Calu3 (cell line): ENCODE measurements at regions not wholly inside any gene's neighbourhood (a gene's known extent, or its start where the extent isn't known, plus 50 kb on each side); places are given as distances from the start of the nearest gene placed in this dataset.

Experiments used
- BruUV-seq: library from RNA; stranded (reverse); fragments of 400-500 nt; replicated peaks from 2 replicates; lab custom pipeline; 2021; lab: Mats Ljungman, UMichigan
- CTCF ChIA-PET: fragments of 300-600 bp; sonication (Branson Sonifier 250); formaldehyde crosslinking; loops from one replicate; lab custom pipeline; 2022; ENCODE audit warnings: antibody characterized with exemption; lab: Charles Lee
- DNase-seq: peaks from one replicate; pipeline ENCODE4 v3.0.0; 2022
- H3K27ac Mint-ChIP-seq: one replicate; pipeline ENCODE4 v1.8.0; 2022; ENCODE audit warnings: mixed read lengths; ENCODE audit not compliant: unreplicated experiment
- H3K27me3 Mint-ChIP-seq: one replicate; pipeline ENCODE4 v1.8.0; 2022; ENCODE audit warnings: mixed read lengths; ENCODE audit not compliant: unreplicated experiment
- H3K36me3 Mint-ChIP-seq: one replicate; pipeline ENCODE4 v1.8.0; 2022; ENCODE audit warnings: mild to moderate bottlenecking, moderate library complexity, mixed read lengths; ENCODE audit not compliant: insufficient read depth, unreplicated experiment
- H3K4me1 Mint-ChIP-seq: one replicate; pipeline ENCODE4 v1.8.0; 2022; ENCODE audit warnings: mild to moderate bottlenecking, low read depth, mixed read lengths; ENCODE audit not compliant: unreplicated experiment
- H3K4me3 Mint-ChIP-seq: one replicate; pipeline ENCODE4 v1.8.0; 2022; ENCODE audit warnings: mild to moderate bottlenecking, low read depth, moderate library complexity, mixed read lengths; ENCODE audit not compliant: unreplicated experiment
- H3K9me3 Mint-ChIP-seq: one replicate; pipeline ENCODE4 v1.8.0; 2022; ENCODE audit warnings: low read depth, mixed read lengths; ENCODE audit not compliant: unreplicated experiment
- intact Hi-C: fragments of 100-400 bp; cut with micrococcal nuclease; formaldehyde crosslinking; loops from one replicate; pipeline ENCODE4 v1.10.0; 2022; ENCODE audit not compliant: unreplicated experiment
- TF ChIP-seq, protein P1 (sequence below): fragments of 200-600 bp; IDR thresholded peaks from one replicate; pipeline ENCODE4 v1.8.0; 2022; ENCODE audit warnings: antibody characterized with exemption; ENCODE audit not compliant: unreplicated experiment

DNA sequence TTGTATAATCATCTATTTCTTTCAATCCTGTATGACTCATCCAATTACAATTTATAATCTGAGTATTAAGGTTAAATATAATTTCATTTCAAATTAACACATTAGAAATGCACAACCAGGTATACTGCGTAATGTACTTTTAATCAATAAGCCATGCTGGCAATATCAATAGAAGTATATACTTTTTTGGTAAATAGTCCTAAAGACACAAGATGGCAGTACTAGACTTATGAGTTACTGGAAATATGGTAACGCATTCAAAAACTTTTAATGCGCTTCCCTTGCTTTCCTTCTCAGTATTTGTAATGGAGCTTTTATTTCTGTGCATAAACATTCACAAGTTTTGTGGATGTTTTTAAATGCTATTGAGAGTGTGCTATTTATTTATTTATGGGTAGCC lies 1162.0 kb upstream of the TMPRSS15 start:
- Mint-ChIP-seq H3K27ac (no peak overlapping the region), H3K4me3 (no peak overlapping the region), H3K27me3 (no peaks in the 10 kb centered on the region), H3K36me3 (no peaks in the 10 kb centered on the region), H3K4me1 (no peaks in the 10 kb centered on the region), H3K9me3 (peaks cover 3% of the 10 kb centered on the region)
- CTCF ChIA-PET, result no interaction called here
- TF ChIP-seq, protein P1, sequence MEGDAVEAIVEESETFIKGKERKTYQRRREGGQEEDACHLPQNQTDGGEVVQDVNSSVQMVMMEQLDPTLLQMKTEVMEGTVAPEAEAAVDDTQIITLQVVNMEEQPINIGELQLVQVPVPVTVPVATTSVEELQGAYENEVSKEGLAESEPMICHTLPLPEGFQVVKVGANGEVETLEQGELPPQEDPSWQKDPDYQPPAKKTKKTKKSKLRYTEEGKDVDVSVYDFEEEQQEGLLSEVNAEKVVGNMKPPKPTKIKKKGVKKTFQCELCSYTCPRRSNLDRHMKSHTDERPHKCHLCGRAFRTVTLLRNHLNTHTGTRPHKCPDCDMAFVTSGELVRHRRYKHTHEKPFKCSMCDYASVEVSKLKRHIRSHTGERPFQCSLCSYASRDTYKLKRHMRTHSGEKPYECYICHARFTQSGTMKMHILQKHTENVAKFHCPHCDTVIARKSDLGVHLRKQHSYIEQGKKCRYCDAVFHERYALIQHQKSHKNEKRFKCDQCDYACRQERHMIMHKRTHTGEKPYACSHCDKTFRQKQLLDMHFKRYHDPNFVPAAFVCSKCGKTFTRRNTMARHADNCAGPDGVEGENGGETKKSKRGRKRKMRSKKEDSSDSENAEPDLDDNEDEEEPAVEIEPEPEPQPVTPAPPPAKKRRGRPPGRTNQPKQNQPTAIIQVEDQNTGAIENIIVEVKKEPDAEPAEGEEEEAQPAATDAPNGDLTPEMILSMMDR, result no peak
- no peak for DNase-seq
- BruUV-seq, result no TSS peak
- intact Hi-C loops, result no loop called here

DNA sequence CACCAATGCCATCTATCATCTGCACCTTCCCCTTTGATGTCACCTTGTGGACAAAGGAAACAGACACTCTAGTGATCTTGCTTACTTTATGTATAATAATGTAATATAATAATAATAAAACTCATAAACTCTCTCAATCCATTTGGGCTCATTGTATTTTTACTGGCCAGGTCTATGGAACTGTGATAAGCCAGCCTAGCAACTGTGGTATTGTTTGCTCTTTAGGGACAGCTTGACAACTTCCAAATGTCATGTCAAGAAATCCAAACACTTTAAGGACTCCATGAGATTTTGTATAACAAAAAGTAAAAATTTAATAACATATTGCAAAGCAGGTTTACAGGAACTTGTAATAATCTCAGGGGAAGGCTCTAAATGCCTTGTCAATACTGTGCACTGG lies 1163.4 kb upstream of the TMPRSS15 start:
- no peak for DNase-seq
- H3K27ac Mint-ChIP-seq, result no peak overlapping the region
- TF ChIP-seq, protein P1, result no peak
- no peak overlapping the region for H3K4me3 Mint-ChIP-seq
- BruUV-seq, result no TSS peak
- peaks cover 6% of the 10 kb centered on the region for H3K9me3 Mint-ChIP-seq
- no peaks in the 10 kb centered on the region for H3K27me3 Mint-ChIP-seq
- no peaks in the 10 kb centered on the region for H3K36me3 Mint-ChIP-seq
- intact Hi-C loops, result no loop called here
- H3K4me1 Mint-ChIP-seq, result no peaks in the 10 kb centered on the region
- CTCF ChIA-PET, result no interaction called here

DNA sequence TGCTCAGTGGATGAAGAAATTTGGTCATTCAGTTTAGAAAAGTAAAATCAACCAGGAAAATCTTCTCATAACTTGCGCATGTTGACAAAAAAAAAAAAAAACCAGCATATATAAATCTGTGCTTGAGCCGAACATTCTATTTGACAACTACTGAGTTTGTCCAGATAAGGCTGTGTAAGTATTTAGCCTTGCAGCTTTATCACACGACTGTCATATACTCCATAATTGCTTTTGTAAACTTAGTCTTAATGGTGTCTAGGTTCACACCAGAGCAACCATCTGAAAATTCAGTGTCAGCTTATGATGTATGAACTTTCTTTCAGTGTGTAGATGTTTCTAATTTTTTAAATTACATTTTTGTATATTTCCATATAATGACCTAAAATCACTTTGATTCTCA lies 1173.8 kb upstream of the TMPRSS15 start:
- no TSS peak for BruUV-seq
- Mint-ChIP-seq H3K4me1 (no peaks in the 10 kb centered on the region), H3K36me3 (no peaks in the 10 kb centered on the region), H3K4me3 (no peak overlapping the region), H3K9me3 (peaks cover 3% of the 10 kb centered on the region), H3K27ac (no peak overlapping the region), H3K27me3 (no peaks in the 10 kb centered on the region)
- intact Hi-C loops, result no loop called here
- TF ChIP-seq, protein P1, result no peak
- CTCF ChIA-PET, result no interaction called here
- DNase-seq, result no peak

DNA sequence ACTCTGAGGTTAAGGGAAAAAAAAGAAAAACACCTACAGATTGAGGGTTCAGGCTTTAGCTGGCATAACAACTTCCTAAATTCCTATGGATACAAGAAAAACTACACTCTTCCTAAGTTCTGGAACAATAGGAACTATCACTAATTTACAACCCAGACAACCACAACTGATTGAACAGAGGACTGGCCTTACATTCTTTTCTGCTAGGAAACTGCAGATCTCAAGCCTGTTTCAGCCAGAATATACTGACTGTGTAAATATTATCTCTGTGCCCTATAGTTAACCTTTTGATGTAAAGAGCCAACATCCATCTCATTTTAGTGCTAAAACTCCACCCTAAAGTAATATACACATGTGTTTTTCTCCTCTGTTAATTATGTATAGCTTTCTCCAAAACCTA lies 1186.5 kb upstream of the TMPRSS15 start:
- Mint-ChIP-seq H3K4me1 (no peaks in the 10 kb centered on the region), H3K9me3 (peaks cover 4% of the 10 kb centered on the region), H3K4me3 (no peak overlapping the region), H3K27ac (no peak overlapping the region), H3K27me3 (no peaks in the 10 kb centered on the region), H3K36me3 (no peaks in the 10 kb centered on the region)
- TF ChIP-seq, protein P1, result no peak
- no TSS peak for BruUV-seq
- intact Hi-C loops, result no loop called here
- no peak for DNase-seq
- CTCF ChIA-PET, result no interaction called here
